ENCODE measurements at regions not wholly inside any gene's neighbourhood (a gene's known extent, or its start where the extent isn't known, plus 50 kb on each side); places are given as distances from the start of the nearest gene placed in this dataset.
A peak's percentile ranks its signal among the peaks of the same experiment; 100 is the strongest.

DNA sequence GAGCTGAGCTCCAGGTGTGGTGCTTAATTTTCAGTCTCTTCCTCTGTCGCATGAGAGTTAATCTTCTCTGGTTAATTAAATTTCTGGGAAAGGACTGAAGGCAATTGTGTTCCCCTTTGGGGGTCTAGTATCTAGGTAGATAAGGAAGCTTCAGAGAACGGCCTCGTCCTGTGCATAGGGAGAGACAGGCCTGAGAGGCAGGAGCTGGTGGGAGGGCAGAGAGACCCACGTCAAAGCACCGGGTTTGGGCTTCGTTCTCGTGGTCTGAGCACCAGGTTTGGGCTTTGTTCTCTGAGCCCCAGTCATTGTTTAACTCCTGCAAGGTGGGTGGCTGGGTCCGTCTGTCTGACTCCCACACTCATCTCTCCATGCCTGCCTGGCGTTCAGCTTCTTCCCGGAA, 160.8 kb upstream of the PITRM1 start:
- peak overlapping the region; percentile 22 for H3K27ac Mint-ChIP-seq (ENCODE audit: unreplicated experiment)
- peaks cover 12% of the 10 kb centered on the region for H3K4me1 Mint-ChIP-seq (ENCODE audit: unreplicated experiment)
- H3K9me3 Mint-ChIP-seq (ENCODE audit: unreplicated experiment), result no peaks in the 10 kb centered on the region
- H3K36me3 Mint-ChIP-seq (ENCODE audit: low read depth, unreplicated experiment), result no peaks in the 10 kb centered on the region
- DNase-seq (ENCODE audit: low spot score), result no peak
- no peak overlapping the region for H3K4me3 Mint-ChIP-seq (ENCODE audit: unreplicated experiment)
- TF ChIP-seq, protein P1, sequence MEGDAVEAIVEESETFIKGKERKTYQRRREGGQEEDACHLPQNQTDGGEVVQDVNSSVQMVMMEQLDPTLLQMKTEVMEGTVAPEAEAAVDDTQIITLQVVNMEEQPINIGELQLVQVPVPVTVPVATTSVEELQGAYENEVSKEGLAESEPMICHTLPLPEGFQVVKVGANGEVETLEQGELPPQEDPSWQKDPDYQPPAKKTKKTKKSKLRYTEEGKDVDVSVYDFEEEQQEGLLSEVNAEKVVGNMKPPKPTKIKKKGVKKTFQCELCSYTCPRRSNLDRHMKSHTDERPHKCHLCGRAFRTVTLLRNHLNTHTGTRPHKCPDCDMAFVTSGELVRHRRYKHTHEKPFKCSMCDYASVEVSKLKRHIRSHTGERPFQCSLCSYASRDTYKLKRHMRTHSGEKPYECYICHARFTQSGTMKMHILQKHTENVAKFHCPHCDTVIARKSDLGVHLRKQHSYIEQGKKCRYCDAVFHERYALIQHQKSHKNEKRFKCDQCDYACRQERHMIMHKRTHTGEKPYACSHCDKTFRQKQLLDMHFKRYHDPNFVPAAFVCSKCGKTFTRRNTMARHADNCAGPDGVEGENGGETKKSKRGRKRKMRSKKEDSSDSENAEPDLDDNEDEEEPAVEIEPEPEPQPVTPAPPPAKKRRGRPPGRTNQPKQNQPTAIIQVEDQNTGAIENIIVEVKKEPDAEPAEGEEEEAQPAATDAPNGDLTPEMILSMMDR (IDR thresholded peaks at IDR 0.05; ENCODE audit: unreplicated experiment), result no peak
- peaks cover 2% of the 10 kb centered on the region for H3K27me3 Mint-ChIP-seq (ENCODE audit: unreplicated experiment)

DNA sequence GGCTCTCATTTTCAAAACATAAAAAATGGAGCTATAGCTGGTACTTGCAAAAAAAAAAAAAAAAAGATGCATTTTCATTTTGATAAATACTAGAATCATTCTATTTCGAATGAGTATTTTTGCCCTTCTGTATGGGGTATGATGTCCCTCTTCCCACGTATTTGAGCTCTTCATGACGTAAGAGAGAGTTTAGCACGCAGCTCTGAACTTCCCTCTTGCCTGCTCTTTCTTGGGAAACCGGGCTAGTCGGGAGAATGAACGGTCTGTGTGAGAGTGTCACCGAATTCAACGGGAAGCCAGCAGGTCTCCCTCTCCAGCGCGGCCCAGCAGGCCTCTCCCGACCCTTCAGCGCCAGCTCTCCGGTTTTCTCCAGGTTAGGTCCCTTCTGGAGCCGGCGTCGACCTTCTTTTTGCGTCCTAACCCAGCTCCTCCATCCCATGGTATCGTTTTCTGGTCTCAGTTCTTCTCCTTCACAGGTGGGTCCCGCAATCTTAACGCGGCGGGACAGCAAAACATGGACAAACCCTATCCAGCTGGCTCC, 159.2 kb upstream of the PITRM1 start:
- H3K4me1 Mint-ChIP-seq (ENCODE audit: unreplicated experiment), result peaks cover 12% of the 10 kb centered on the region
- H3K4me3 Mint-ChIP-seq (ENCODE audit: unreplicated experiment), result no peak overlapping the region
- no peaks in the 10 kb centered on the region for H3K9me3 Mint-ChIP-seq (ENCODE audit: unreplicated experiment)
- peaks cover 2% of the 10 kb centered on the region for H3K27me3 Mint-ChIP-seq (ENCODE audit: unreplicated experiment)
- no peaks in the 10 kb centered on the region for H3K36me3 Mint-ChIP-seq (ENCODE audit: low read depth, unreplicated experiment)
- no peak overlapping the region for H3K27ac Mint-ChIP-seq (ENCODE audit: unreplicated experiment)
- DNase-seq (ENCODE audit: low spot score), result no peak
- TF ChIP-seq, protein P1 (IDR thresholded peaks at IDR 0.05; ENCODE audit: unreplicated experiment), result no peak

DNA sequence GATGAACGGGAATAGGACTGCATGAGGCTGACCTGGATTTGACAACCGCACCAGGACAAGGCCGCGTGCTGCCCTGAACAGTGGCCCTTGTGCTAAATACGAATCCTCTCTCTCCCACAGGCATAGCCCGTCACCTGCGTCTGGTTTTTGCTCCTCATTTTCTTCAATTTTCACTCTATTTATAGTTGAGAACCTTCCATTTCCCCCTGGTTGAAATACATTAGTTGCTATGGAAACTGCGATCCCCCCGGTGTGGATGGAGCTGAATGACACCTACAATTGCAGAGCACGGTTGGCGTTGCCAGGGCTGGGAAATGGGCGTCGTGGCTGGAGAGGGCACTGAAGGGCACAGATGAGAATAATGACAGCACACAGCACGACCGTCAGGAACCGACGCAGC, 158.6 kb upstream of the PITRM1 start:
- Mint-ChIP-seq H3K4me1 (ENCODE audit: unreplicated experiment) (peaks cover 12% of the 10 kb centered on the region), H3K27ac (ENCODE audit: unreplicated experiment) (no peak overlapping the region), H3K36me3 (ENCODE audit: low read depth, unreplicated experiment) (no peaks in the 10 kb centered on the region), H3K4me3 (ENCODE audit: unreplicated experiment) (no peak overlapping the region), H3K9me3 (ENCODE audit: unreplicated experiment) (no peaks in the 10 kb centered on the region), H3K27me3 (ENCODE audit: unreplicated experiment) (peaks cover 2% of the 10 kb centered on the region)
- TF ChIP-seq, protein P1 (IDR thresholded peaks at IDR 0.05; ENCODE audit: unreplicated experiment), result no peak
- no peak for DNase-seq (ENCODE audit: low spot score)

DNA sequence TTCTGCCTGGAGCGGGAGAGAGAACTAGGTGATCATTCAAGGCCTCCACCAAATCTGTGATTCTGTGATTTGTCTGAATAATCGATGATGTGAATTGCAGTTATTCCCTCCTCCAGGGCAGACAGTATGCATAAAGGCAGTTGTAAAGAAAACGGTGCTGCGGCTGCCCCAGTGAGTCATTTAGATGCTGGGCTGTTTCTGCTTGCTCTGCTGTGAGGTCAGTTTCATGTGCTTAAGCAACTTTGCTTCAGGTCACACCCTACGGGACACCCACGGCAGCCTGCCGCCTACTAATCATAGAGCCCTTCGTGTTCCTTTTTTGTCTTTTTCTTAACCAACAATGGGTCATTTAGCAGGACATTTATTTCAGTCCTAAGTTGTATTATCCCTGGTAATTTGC, 158.1 kb upstream of the PITRM1 start:
- Mint-ChIP-seq H3K27ac (ENCODE audit: unreplicated experiment) (no peak overlapping the region), H3K36me3 (ENCODE audit: low read depth, unreplicated experiment) (no peaks in the 10 kb centered on the region), H3K4me1 (ENCODE audit: unreplicated experiment) (peaks cover 12% of the 10 kb centered on the region), H3K4me3 (ENCODE audit: unreplicated experiment) (no peak overlapping the region), H3K27me3 (ENCODE audit: unreplicated experiment) (peaks cover 2% of the 10 kb centered on the region), H3K9me3 (ENCODE audit: unreplicated experiment) (no peaks in the 10 kb centered on the region)
- no peak for DNase-seq (ENCODE audit: low spot score)
- TF ChIP-seq, protein P1 (IDR thresholded peaks at IDR 0.05; ENCODE audit: unreplicated experiment), result no peak

DNA sequence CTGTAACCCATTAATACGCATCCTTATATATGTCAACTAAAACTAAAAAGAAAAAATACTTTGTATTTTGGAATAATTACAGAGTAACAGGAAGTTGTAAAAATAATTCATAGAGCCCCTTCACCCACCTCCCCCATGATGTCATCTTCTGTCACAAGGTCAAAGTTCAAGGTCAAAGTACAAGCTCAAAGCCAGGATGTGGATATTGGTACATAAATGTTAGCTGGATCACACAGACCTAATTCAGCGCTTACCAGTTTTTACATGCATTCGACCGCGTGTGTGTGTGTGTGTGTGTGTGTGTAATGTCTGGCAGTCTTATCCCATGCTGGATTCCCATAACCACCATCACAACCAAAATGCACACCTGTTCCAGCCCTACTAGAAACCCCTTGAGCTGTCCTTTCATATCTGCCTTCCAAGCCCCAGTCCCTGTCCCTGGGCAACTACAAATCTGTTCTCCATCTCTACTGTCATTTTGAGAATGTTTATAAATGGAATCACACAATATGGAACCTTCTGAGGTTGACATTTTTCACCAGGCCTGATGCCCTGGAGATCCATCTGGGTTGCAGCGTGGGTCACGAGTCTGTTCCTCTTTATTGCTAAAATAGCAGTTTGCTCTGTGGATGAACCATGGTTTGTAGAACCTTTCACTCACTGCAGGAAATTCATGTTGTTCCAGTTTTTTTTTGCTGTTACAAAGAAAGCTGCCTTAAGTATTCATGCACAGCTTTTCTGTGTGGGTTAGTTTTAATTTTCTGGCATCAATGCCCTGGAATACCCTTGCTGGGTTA, 153.6 kb upstream of the PITRM1 start:
- no peak for DNase-seq (ENCODE audit: low spot score)
- Mint-ChIP-seq H3K27ac (ENCODE audit: unreplicated experiment) (no peak overlapping the region), H3K4me1 (ENCODE audit: unreplicated experiment) (peaks cover 2% of the 10 kb centered on the region), H3K4me3 (ENCODE audit: unreplicated experiment) (no peak overlapping the region), H3K9me3 (ENCODE audit: unreplicated experiment) (no peaks in the 10 kb centered on the region), H3K27me3 (ENCODE audit: unreplicated experiment) (peaks cover under 1% of the 10 kb centered on the region), H3K36me3 (ENCODE audit: low read depth, unreplicated experiment) (peaks cover 4% of the 10 kb centered on the region)
- TF ChIP-seq, protein P1 (IDR thresholded peaks at IDR 0.05; ENCODE audit: unreplicated experiment), result no peak

Data from endothelial cell (in vitro differentiated cells).